ENCODE measurements at regions not wholly inside any gene's neighbourhood (a gene's known extent, or its start where the extent isn't known, plus 50 kb on each side); places are given as distances from the start of the nearest gene placed in this dataset.

DNA sequence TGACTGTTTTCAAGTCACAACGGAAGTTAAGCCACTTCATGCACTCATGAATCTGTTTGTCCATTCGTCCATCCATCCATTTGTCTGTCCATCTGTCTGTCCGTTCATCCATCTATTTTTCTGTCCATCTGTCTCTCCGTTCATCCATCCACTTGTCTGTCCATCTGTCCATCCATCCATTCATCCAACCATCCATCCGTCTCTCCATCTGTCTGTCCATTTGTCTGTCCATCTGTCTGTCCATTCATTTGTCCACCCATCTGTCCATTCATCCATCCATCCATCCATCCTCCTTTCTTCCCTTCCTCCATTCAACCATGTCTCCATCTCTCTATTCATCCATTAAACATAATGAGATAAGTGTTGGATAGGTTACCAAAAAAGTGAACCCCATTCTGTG, 123.5 kb upstream of the UQCRFS1 start:
- TF ChIP-seq, protein P1, sequence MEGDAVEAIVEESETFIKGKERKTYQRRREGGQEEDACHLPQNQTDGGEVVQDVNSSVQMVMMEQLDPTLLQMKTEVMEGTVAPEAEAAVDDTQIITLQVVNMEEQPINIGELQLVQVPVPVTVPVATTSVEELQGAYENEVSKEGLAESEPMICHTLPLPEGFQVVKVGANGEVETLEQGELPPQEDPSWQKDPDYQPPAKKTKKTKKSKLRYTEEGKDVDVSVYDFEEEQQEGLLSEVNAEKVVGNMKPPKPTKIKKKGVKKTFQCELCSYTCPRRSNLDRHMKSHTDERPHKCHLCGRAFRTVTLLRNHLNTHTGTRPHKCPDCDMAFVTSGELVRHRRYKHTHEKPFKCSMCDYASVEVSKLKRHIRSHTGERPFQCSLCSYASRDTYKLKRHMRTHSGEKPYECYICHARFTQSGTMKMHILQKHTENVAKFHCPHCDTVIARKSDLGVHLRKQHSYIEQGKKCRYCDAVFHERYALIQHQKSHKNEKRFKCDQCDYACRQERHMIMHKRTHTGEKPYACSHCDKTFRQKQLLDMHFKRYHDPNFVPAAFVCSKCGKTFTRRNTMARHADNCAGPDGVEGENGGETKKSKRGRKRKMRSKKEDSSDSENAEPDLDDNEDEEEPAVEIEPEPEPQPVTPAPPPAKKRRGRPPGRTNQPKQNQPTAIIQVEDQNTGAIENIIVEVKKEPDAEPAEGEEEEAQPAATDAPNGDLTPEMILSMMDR (IDR thresholded peaks at IDR 0.05; ENCODE audit: insufficient read depth, low read depth, low read length), result no peak
- TF ChIP-seq EZH2 (IDR thresholded peaks at IDR 0.05; ENCODE audit: insufficient read depth, low read length), result no peak

Measured in astrocyte (in vitro differentiated cells and primary cell).